SK-N-SH treated with all-trans-retinoic acid at 6 μM for 48 hours (cell line): ENCODE measurements at regions not wholly inside any gene's neighbourhood (a gene's known extent, or its start where the extent isn't known, plus 50 kb on each side); places are given as distances from the start of the nearest gene placed in this dataset.

Source experiments
- CSDC2 ChIP-seq: fragments of 250-450 bp; sonication (Bioruptor Pico); IDR thresholded peaks from 2 replicates; pipeline ENCODE4 v1.5.0; 2020; ENCODE audit warnings: mild to moderate bottlenecking, moderate library complexity
- GLIS3 ChIP-seq: fragments of 250-450 bp; sonication (Bioruptor Pico); IDR thresholded peaks from 2 replicates; pipeline ENCODE4 v1.5.0; 2020; ENCODE audit warnings: mild to moderate bottlenecking, moderate library complexity
- ZNF565 ChIP-seq: fragments of 450-650 bp; formaldehyde crosslinking; conservative IDR thresholded peaks from 2 replicates; pipeline ENCODE4 v1.5.0; 2020; ENCODE audit warnings: low read depth, mild to moderate bottlenecking, moderate library complexity
- ZNF8 ChIP-seq: fragments of 450-650 bp; formaldehyde crosslinking; IDR thresholded peaks from 2 replicates; pipeline ENCODE4 v1.5.0; 2020; ENCODE audit warnings: mild to moderate bottlenecking, moderate library complexity
- TF ChIP-seq, protein P1 (sequence below): fragments of 250-450 bp; sonication (Bioruptor Pico); IDR thresholded peaks from 2 replicates; pipeline ENCODE4 v1.5.1; 2020; ENCODE audit warnings: low read depth, mild to moderate bottlenecking, moderate library complexity

DNA sequence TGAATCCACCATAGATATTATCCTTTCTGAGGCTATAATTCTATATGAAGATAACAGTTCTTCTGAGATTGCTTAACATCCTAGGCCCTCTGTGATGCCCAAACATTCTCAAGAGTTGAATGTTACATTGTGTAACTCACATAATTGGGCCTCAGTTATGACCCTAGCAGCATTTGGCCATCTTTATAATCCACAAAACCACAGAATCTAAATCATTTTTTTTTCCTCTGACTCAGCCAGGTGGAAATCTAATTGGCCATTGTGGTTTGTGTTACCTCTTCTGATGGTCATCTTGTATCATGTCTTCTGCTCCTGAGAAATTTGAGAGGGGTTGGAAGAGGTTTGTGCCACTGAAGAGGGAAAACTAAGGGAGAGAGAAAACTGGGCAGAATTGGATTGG, 99.5 kb downstream of the LINC00237 start:
- TF ChIP-seq CSDC2 (no peak), GLIS3 (CRISPR knock-in tag) (no peak), ZNF8 (CRISPR knock-in tag) (no peak), ZNF565 (CRISPR knock-in tag) (no peak)
- TF ChIP-seq, protein P1, sequence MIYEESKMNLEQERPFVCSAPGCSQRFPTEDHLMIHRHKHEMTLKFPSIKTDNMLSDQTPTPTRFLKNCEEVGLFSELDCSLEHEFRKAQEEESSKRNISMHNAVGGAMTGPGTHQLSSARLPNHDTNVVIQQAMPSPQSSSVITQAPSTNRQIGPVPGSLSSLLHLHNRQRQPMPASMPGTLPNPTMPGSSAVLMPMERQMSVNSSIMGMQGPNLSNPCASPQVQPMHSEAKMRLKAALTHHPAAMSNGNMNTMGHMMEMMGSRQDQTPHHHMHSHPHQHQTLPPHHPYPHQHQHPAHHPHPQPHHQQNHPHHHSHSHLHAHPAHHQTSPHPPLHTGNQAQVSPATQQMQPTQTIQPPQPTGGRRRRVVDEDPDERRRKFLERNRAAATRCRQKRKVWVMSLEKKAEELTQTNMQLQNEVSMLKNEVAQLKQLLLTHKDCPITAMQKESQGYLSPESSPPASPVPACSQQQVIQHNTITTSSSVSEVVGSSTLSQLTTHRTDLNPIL (CRISPR knock-in tag) = no peak
